Vagina (tissue), 2 donors: ENCODE measurements at regions not wholly inside any gene's neighbourhood (a gene's known extent, or its start where the extent isn't known, plus 50 kb on each side); places are given as distances from the start of the nearest gene placed in this dataset.

Experiments
- DNase-seq, 2 donors: peaks; one replicate each; pipeline ENCODE4 v3.0.0-alpha.2; 2017; ENCODE audit errors: extremely low spot score in 2 of 2
- H3K27ac ChIP-seq: fragments of 200-600 bp; sonication (generic); one replicate; pipeline ENCODE4 v1.5.1; 2019
- H3K27me3 ChIP-seq: fragments of 200-600 bp; sonication (generic); one replicate; pipeline ENCODE4 v1.5.1; 2019
- H3K36me3 ChIP-seq, 2 donors: fragments of 200-600 bp; sonication (generic); one replicate each; pipeline ENCODE4 v1.5.1; 2017 to 2019
- H3K4me1 ChIP-seq: fragments of 200-600 bp; sonication (generic); one replicate; pipeline ENCODE4 v1.5.1; 2019
- H3K4me3 ChIP-seq, 2 donors: fragments of 200-600 bp; sonication (generic); 1 replicate in 1 of 2; 2 replicates in 1 of 2; pipeline ENCODE4 v1.5.1; 2016 to 2019
- H3K9me3 ChIP-seq: fragments of 200-600 bp; sonication (generic); one replicate; pipeline ENCODE4 v1.5.1; 2019
- POLR2A ChIP-seq, 2 donors: fragments of 450-650 bp; IDR thresholded peaks; one replicate each; pipeline ENCODE4 v1.6.1; 2017; ENCODE audit warnings: antibody characterized with exemption in 2 of 2, mild to moderate bottlenecking in 2 of 2, moderate library complexity in 2 of 2
- POLR2AphosphoS5 ChIP-seq, 2 donors: sonication (generic); formaldehyde crosslinking; IDR thresholded peaks; one replicate each; pipeline ENCODE4 v1.9.0; 2017; ENCODE audit warnings: antibody characterized with exemption in 2 of 2, mild to moderate bottlenecking in 2 of 2, low read depth in 1 of 2; ENCODE audit not compliant: insufficient read depth in 1 of 2
- intact Hi-C: fragments of 100-400 bp; cut with DNase I; formaldehyde crosslinking; loops from one replicate; pipeline ENCODE4 v1.15.1; 2023
- TF ChIP-seq, protein P1 (sequence below), 3 experiments: fragments of 450-650 bp in 2 of 3; fragments of 200-600 bp in 1 of 3; sonication (generic) in 1 of 3; IDR thresholded peaks; one replicate each; pipeline ENCODE4 v1.5.1; 2017 to 2019; ENCODE audit warnings: antibody characterized with exemption in 3 of 3, mild to moderate bottlenecking in 2 of 3, moderate library complexity in 2 of 3

DNA sequence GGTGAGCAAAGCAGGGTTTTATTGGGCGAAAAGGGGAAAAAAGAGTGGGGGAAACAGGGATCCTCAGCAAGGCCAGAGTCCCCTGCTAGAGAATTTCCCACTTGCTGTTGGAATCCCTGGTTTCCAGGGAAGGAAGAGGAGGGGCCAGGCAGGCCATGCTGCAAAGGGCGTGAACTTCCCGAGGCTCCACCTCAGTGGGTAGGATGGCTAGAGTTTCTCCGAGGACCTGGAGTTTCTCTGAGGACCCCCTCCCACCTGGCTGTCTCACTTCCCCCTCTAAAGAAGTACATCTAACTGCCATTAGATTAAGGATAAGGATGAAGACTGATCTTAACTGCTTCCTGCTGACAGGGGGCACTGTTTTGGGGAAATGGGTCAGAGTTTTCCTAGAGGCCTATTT lies 1239.3 kb upstream of the GJE1 start:
- TF ChIP-seq, protein P1, sequence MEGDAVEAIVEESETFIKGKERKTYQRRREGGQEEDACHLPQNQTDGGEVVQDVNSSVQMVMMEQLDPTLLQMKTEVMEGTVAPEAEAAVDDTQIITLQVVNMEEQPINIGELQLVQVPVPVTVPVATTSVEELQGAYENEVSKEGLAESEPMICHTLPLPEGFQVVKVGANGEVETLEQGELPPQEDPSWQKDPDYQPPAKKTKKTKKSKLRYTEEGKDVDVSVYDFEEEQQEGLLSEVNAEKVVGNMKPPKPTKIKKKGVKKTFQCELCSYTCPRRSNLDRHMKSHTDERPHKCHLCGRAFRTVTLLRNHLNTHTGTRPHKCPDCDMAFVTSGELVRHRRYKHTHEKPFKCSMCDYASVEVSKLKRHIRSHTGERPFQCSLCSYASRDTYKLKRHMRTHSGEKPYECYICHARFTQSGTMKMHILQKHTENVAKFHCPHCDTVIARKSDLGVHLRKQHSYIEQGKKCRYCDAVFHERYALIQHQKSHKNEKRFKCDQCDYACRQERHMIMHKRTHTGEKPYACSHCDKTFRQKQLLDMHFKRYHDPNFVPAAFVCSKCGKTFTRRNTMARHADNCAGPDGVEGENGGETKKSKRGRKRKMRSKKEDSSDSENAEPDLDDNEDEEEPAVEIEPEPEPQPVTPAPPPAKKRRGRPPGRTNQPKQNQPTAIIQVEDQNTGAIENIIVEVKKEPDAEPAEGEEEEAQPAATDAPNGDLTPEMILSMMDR (IDR thresholded peaks at IDR 0.05) = no peak
- TF ChIP-seq POLR2AphosphoS5 (IDR thresholded peaks at IDR 0.05; ENCODE audit: insufficient read depth in 1 of 2, low read depth in 1 of 2) (no peak), POLR2A (IDR thresholded peaks at IDR 0.05) (no peak)
- H3K27me3 ChIP-seq = no peaks in the 10 kb centered on the region
- H3K4me1 ChIP-seq = no peaks in the 10 kb centered on the region
- no peaks in the 10 kb centered on the region for H3K36me3 ChIP-seq
- intact Hi-C loops = no loop called here
- H3K9me3 ChIP-seq = no peaks in the 10 kb centered on the region
- DNase-seq = no peak
- H3K27ac ChIP-seq = no peak overlapping the region
- no peak overlapping the region for H3K4me3 ChIP-seq

DNA sequence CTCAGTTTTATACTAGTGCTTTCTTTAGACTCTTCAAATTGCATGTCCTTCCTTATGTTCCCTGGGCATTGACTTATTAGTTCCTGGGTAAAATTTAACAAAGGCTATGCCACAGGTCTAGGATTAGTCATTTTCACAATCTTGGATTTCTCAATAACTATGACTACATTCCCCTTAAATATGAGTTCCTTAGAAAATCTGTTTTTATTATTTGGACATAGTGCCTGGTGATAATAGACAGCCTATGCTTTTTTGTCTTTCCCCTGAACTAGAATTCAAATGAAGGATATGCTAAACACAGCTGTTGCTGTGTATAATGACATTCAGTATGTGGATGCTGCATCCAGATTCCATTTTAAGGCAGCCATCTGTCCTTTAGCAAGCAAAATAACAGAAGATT lies 1252.8 kb upstream of the GJE1 start:
- H3K27ac ChIP-seq = no peak overlapping the region
- H3K9me3 ChIP-seq = no peaks in the 10 kb centered on the region

GRCh38 chr6:140874066-140874465 lies 1258.7 kb upstream of the GJE1 start:
- Histone ChIP-seq H3K4me1 (no peaks in the 10 kb centered on the region), H3K27ac (no peak overlapping the region), H3K9me3 (no peaks in the 10 kb centered on the region), H3K4me3 (no peak overlapping the region), H3K36me3 (no peaks in the 10 kb centered on the region), H3K27me3 (no peaks in the 10 kb centered on the region)
- TF ChIP-seq POLR2A (IDR thresholded peaks at IDR 0.05) (no peak), POLR2AphosphoS5 (IDR thresholded peaks at IDR 0.05; ENCODE audit: insufficient read depth in 1 of 2, low read depth in 1 of 2) (no peak)
- TF ChIP-seq, protein P1 (IDR thresholded peaks at IDR 0.05) = no peak
- intact Hi-C loops = no loop called here
- no peak for DNase-seq

More for the DNA sequence above, 1252.8 kb upstream of the GJE1 start:
- Histone ChIP-seq H3K36me3 (no peaks in the 10 kb centered on the region), H3K4me1 (no peaks in the 10 kb centered on the region), H3K27me3 (no peaks in the 10 kb centered on the region), H3K4me3 (no peak overlapping the region)
- TF ChIP-seq, protein P1 (IDR thresholded peaks at IDR 0.05) = no peak
- TF ChIP-seq POLR2A (IDR thresholded peaks at IDR 0.05) = no peak
- intact Hi-C loops = loop anchor here (10.0 kb wide), 1 partner anchor 325 kb away; no protein-coding TSS in a partner anchor
- no peak for DNase-seq

- Histone ChIP-seq H3K27ac (no peak overlapping the region), H3K4me1 (no peaks in the 10 kb centered on the region), H3K4me3 (no peak overlapping the region), H3K27me3 (no peaks in the 10 kb centered on the region), H3K9me3 (no peaks in the 10 kb centered on the region), H3K36me3 (no peaks in the 10 kb centered on the region)
- no peak for DNase-seq
- intact Hi-C loops = no loop called here
- TF ChIP-seq POLR2AphosphoS5 (IDR thresholded peaks at IDR 0.05; ENCODE audit: insufficient read depth in 1 of 2, low read depth in 1 of 2) (no peak), POLR2A (IDR thresholded peaks at IDR 0.05) (no peak)
Observed at GRCh38 chr6:140872885-140873284, 1259.8 kb upstream of the GJE1 start.

GRCh38 chr6:140871911-140872310 lies 1260.8 kb upstream of the GJE1 start:
- no peak for DNase-seq
- Histone ChIP-seq H3K27me3 (no peaks in the 10 kb centered on the region), H3K9me3 (no peaks in the 10 kb centered on the region), H3K27ac (no peak overlapping the region), H3K4me3 (no peak overlapping the region), H3K36me3 (no peaks in the 10 kb centered on the region), H3K4me1 (no peaks in the 10 kb centered on the region)
- intact Hi-C loops = no loop called here
- TF ChIP-seq, protein P1 (IDR thresholded peaks at IDR 0.05) = no peak
- TF ChIP-seq POLR2A (IDR thresholded peaks at IDR 0.05) (no peak), POLR2AphosphoS5 (IDR thresholded peaks at IDR 0.05; ENCODE audit: insufficient read depth in 1 of 2, low read depth in 1 of 2) (no peak)

- no peaks in the 10 kb centered on the region for H3K36me3 ChIP-seq
- DNase-seq = no peak
- no peak overlapping the region for H3K4me3 ChIP-seq
- no peaks in the 10 kb centered on the region for H3K27me3 ChIP-seq
- no peaks in the 10 kb centered on the region for H3K4me1 ChIP-seq
- TF ChIP-seq POLR2AphosphoS5 (IDR thresholded peaks at IDR 0.05; ENCODE audit: insufficient read depth in 1 of 2, low read depth in 1 of 2) (no peak), POLR2A (IDR thresholded peaks at IDR 0.05) (no peak)
- TF ChIP-seq, protein P1 (IDR thresholded peaks at IDR 0.05) = no peak
- H3K27ac ChIP-seq = no peak overlapping the region
- intact Hi-C loops = no loop called here
- no peaks in the 10 kb centered on the region for H3K9me3 ChIP-seq
Observed at GRCh38 chr6:140867336-140867735, 1265.4 kb upstream of the GJE1 start.
